Lower lobe of right lung (tissue), 2 donors: ENCODE measurements at regions not wholly inside any gene's neighbourhood (a gene's known extent, or its start where the extent isn't known, plus 50 kb on each side); places are given as distances from the start of the nearest gene placed in this dataset.

Source experiments
- ATAC-seq, 2 donors: fragments of 200-7000 bp; cut with Tn5 transposase; one replicate each; pipeline ENCODE4 v1.9.1; 2020 to 2022; ENCODE audit warnings: mild to moderate bottlenecking in 2 of 2, moderate library complexity in 2 of 2
- DNase-seq: peaks from one replicate; pipeline ENCODE4 v3.0.0-alpha.2; 2020
- H3K27ac ChIP-seq: fragments of 200-600 bp; one replicate; pipeline ENCODE4 v1.8.0; 2022
- H3K27me3 ChIP-seq: fragments of 200-600 bp; one replicate; pipeline ENCODE4 v1.8.0; 2022; ENCODE audit warnings: low read depth
- H3K36me3 ChIP-seq: fragments of 200-600 bp; one replicate; pipeline ENCODE4 v1.8.0; 2022; ENCODE audit warnings: mild to moderate bottlenecking
- H3K4me1 ChIP-seq: fragments of 200-600 bp; one replicate; pipeline ENCODE4 v1.8.0; 2022
- H3K4me3 ChIP-seq: fragments of 200-600 bp; one replicate; pipeline ENCODE4 v1.8.0; 2022; ENCODE audit warnings: mild to moderate bottlenecking
- H3K9me3 ChIP-seq: fragments of 200-600 bp; one replicate; pipeline ENCODE4 v1.8.0; 2022
- intact Hi-C: fragments of 100-400 bp; cut with DNase I; formaldehyde crosslinking; loops from one replicate; pipeline ENCODE4 v1.11.0; 2022
- TF ChIP-seq, protein P1 (sequence below): fragments of 200-600 bp; IDR thresholded peaks from one replicate; pipeline ENCODE4 v1.8.0; 2022; ENCODE audit warnings: antibody characterized with exemption, mild to moderate bottlenecking
- donor health status: DM: no; HTN: yes; CAD: no; lungs with severe emphysema.

- no peaks in the 10 kb centered on the region for H3K36me3 ChIP-seq
- H3K4me1 ChIP-seq, result no peaks in the 10 kb centered on the region
- intact Hi-C loops, result no loop called here
- peaks cover 6% of the 10 kb centered on the region for H3K27me3 ChIP-seq
- no peak overlapping the region for H3K4me3 ChIP-seq
- ATAC-seq (no peak), DNase-seq (no peak)
- H3K9me3 ChIP-seq, result no peaks in the 10 kb centered on the region
- TF ChIP-seq, protein P1, sequence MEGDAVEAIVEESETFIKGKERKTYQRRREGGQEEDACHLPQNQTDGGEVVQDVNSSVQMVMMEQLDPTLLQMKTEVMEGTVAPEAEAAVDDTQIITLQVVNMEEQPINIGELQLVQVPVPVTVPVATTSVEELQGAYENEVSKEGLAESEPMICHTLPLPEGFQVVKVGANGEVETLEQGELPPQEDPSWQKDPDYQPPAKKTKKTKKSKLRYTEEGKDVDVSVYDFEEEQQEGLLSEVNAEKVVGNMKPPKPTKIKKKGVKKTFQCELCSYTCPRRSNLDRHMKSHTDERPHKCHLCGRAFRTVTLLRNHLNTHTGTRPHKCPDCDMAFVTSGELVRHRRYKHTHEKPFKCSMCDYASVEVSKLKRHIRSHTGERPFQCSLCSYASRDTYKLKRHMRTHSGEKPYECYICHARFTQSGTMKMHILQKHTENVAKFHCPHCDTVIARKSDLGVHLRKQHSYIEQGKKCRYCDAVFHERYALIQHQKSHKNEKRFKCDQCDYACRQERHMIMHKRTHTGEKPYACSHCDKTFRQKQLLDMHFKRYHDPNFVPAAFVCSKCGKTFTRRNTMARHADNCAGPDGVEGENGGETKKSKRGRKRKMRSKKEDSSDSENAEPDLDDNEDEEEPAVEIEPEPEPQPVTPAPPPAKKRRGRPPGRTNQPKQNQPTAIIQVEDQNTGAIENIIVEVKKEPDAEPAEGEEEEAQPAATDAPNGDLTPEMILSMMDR, result no peak
- no peak overlapping the region for H3K27ac ChIP-seq
Measured at GRCh38 chr6:169895000-169895759, 143.8 kb downstream of the ERMARD start.

- no peaks in the 10 kb centered on the region for H3K36me3 ChIP-seq
- no peaks in the 10 kb centered on the region for H3K9me3 ChIP-seq
- peaks cover 9% of the 10 kb centered on the region for H3K27me3 ChIP-seq
- intact Hi-C loops, result no loop called here
- DNase-seq (no peak), ATAC-seq (peak in 1 of 2 donors; percentile 12)
- no peaks in the 10 kb centered on the region for H3K4me1 ChIP-seq
- H3K27ac ChIP-seq, result no peak overlapping the region
- TF ChIP-seq, protein P1, result no peak
- H3K4me3 ChIP-seq, result no peak overlapping the region
Measured at GRCh38 chr6:169894377-169894960, 143.0 kb downstream of the ERMARD start.

GRCh38 chr6:169893624-169894023, 142.2 kb downstream of the ERMARD start:
- ATAC-seq (no peak), DNase-seq (no peak)
- TF ChIP-seq, protein P1, result no peak
- H3K4me1 ChIP-seq, result no peaks in the 10 kb centered on the region
- H3K9me3 ChIP-seq, result no peaks in the 10 kb centered on the region
- H3K4me3 ChIP-seq, result no peak overlapping the region
- H3K36me3 ChIP-seq, result no peaks in the 10 kb centered on the region
- intact Hi-C loops, result no loop called here
- H3K27me3 ChIP-seq, result peaks cover 13% of the 10 kb centered on the region
- H3K27ac ChIP-seq, result no peak overlapping the region

GRCh38 chr6:169891846-169892245, 140.4 kb downstream of the ERMARD start:
- intact Hi-C loops, result no loop called here
- ATAC-seq, result no peak

DNA sequence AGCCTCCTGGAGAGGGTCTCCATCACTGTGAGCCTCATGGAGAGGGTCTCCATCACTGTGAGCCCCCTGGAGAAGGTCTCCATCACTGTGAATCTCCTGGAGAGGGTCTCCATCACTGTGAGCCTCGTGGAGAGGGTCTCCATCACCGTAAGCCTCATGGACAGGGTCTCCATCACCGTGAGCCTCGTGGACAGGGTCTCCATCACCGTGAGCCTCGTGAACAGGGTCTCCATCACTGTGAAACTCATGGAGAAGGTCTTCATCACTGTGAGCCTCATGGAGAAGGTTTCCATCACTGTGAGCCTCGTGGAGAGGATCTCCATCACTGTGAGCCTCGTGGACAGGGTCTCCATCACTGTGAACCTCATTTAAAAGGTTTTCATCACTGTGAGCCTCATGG, 140.0 kb downstream of the ERMARD start:
- H3K9me3 ChIP-seq, result no peaks in the 10 kb centered on the region
- H3K4me3 ChIP-seq, result no peak overlapping the region
- peaks cover 13% of the 10 kb centered on the region for H3K27me3 ChIP-seq
- ATAC-seq (no peak), DNase-seq (no peak)
- intact Hi-C loops, result no loop called here
- no peak overlapping the region for H3K27ac ChIP-seq
- no peaks in the 10 kb centered on the region for H3K4me1 ChIP-seq
- TF ChIP-seq, protein P1, result no peak
- no peaks in the 10 kb centered on the region for H3K36me3 ChIP-seq

More at GRCh38 chr6:169891846-169892245, 140.4 kb downstream of the ERMARD start:
- Histone ChIP-seq H3K27ac (no peak overlapping the region), H3K9me3 (no peaks in the 10 kb centered on the region), H3K27me3 (peaks cover 13% of the 10 kb centered on the region), H3K36me3 (no peaks in the 10 kb centered on the region), H3K4me1 (no peaks in the 10 kb centered on the region), H3K4me3 (no peak overlapping the region)
- TF ChIP-seq, protein P1, result no peak
- DNase-seq, result no peak
